H9 (cell line): ENCODE measurements at regions not wholly inside any gene's neighbourhood (a gene's known extent, or its start where the extent isn't known, plus 50 kb on each side); places are given as distances from the start of the nearest gene placed in this dataset.

Experiments
- DNase-seq: peaks from one replicate; pipeline ENCODE4 v3.0.0-alpha.2; 2017
- H2AFZ ChIP-seq: one replicate; pipeline ENCODE4 v1.6.1; 2013; ENCODE audit warnings: mild to moderate bottlenecking, low read length, control low read depth, moderate library complexity
- H2AK5ac ChIP-seq: 2 replicates; pipeline ENCODE4 v1.6.1; 2013; ENCODE audit warnings: low read length, control low read depth, mixed read lengths; ENCODE audit not compliant: insufficient read length
- H2BK120ac ChIP-seq: one replicate; pipeline ENCODE4 v1.6.1; 2013; ENCODE audit warnings: low read depth, mild to moderate bottlenecking, low read length, control low read depth, inconsistent platforms; ENCODE audit not compliant: poor library complexity, severe bottlenecking
- H2BK12ac ChIP-seq: 2 replicates; pipeline ENCODE4 v1.6.1; 2013; ENCODE audit warnings: low read length, control low read depth, mixed read lengths, low read depth; ENCODE audit not compliant: insufficient read length
- H2BK15ac ChIP-seq: 2 replicates; pipeline ENCODE4 v1.6.1; 2013; ENCODE audit warnings: low read depth, low read length, control low read depth
- H2BK20ac ChIP-seq: one replicate; pipeline ENCODE4 v1.6.1; 2013; ENCODE audit warnings: low read depth, mild to moderate bottlenecking, low read length, control low read depth, inconsistent platforms; ENCODE audit not compliant: poor library complexity, severe bottlenecking
- H2BK5ac ChIP-seq: 2 replicates; pipeline ENCODE4 v1.6.1; 2013; ENCODE audit warnings: low read length, control low read depth, mixed read lengths; ENCODE audit not compliant: insufficient read length
- H3K14ac ChIP-seq: 2 replicates; pipeline ENCODE4 v1.6.1; 2013; ENCODE audit warnings: low read length, control low read depth; ENCODE audit not compliant: insufficient read depth
- H3K18ac ChIP-seq: 2 replicates; pipeline ENCODE4 v1.6.1; 2013; ENCODE audit warnings: low read depth, mild to moderate bottlenecking, mixed read lengths, low read length, control low read depth; ENCODE audit not compliant: insufficient read length
- H3K23ac ChIP-seq: 2 replicates; pipeline ENCODE4 v1.6.1; 2013; ENCODE audit warnings: low read length, control low read depth, mixed read lengths, low read depth; ENCODE audit not compliant: insufficient read length
- H3K23me2 ChIP-seq: 2 replicates; pipeline ENCODE4 v1.6.1; 2013; ENCODE audit warnings: low read depth, mild to moderate bottlenecking, mixed read lengths, low read length, control low read depth; ENCODE audit not compliant: insufficient read length, poor library complexity, severe bottlenecking
- H3K27ac ChIP-seq: 2 replicates; pipeline ENCODE4 v1.5.1; 2013; ENCODE audit warnings: low read length, control low read depth, mixed read lengths, low read depth; ENCODE audit not compliant: insufficient read length
- H3K27me3 ChIP-seq: 2 replicates; pipeline ENCODE4 v1.6.1; 2013; ENCODE audit warnings: low read length, control low read depth, inconsistent platforms; ENCODE audit not compliant: insufficient read depth
- H3K4ac ChIP-seq: 2 replicates; pipeline ENCODE4 v1.6.1; 2013; ENCODE audit warnings: low read depth, mild to moderate bottlenecking, control low read depth, inconsistent platforms, low read length, moderate library complexity
- H3K4me1 ChIP-seq: 2 replicates; pipeline ENCODE4 v1.6.1; 2013; ENCODE audit warnings: low read length, control low read depth, inconsistent platforms; ENCODE audit not compliant: insufficient read depth
- H3K4me2 ChIP-seq: 2 replicates; pipeline ENCODE4 v1.6.1; 2013; ENCODE audit warnings: low read length, control low read depth, mixed read lengths; ENCODE audit not compliant: insufficient read length, insufficient read depth
- H3K56ac ChIP-seq: 2 replicates; pipeline ENCODE4 v1.6.1; 2013; ENCODE audit warnings: low read depth, mild to moderate bottlenecking, mixed read lengths, low read length, control low read depth; ENCODE audit not compliant: insufficient read length
- H3K79me1 ChIP-seq: 2 replicates; pipeline ENCODE4 v1.6.1; 2013; ENCODE audit warnings: low read depth, mild to moderate bottlenecking, moderate library complexity, low read length, control low read depth, inconsistent platforms; ENCODE audit not compliant: insufficient read depth, poor library complexity, severe bottlenecking
- H3K79me2 ChIP-seq: 2 replicates; pipeline ENCODE4 v1.6.1; 2013; ENCODE audit warnings: low read length, control low read depth, inconsistent platforms; ENCODE audit not compliant: insufficient read depth
- H3K9ac ChIP-seq: 2 replicates; pipeline ENCODE4 v1.6.1; 2013; ENCODE audit warnings: low read length, control low read depth, mixed read lengths; ENCODE audit not compliant: insufficient read length; ENCODE audit errors: extremely low read depth
- H3K9me3 ChIP-seq: one replicate; pipeline ENCODE4 v1.6.1; 2013; ENCODE audit warnings: low read depth, low read length, inconsistent platforms; ENCODE audit not compliant: control insufficient read depth
- H3T11ph ChIP-seq: one replicate; pipeline ENCODE4 v1.6.1; 2013; ENCODE audit warnings: mild to moderate bottlenecking, low read length, control low read depth, inconsistent platforms
- H4K20me1 ChIP-seq: one replicate; pipeline ENCODE4 v1.6.1; 2013; ENCODE audit not compliant: control insufficient read depth, insufficient read length, insufficient read depth
- H4K5ac ChIP-seq: 2 replicates; pipeline ENCODE4 v1.6.1; 2013; ENCODE audit warnings: low read depth, mild to moderate bottlenecking, mixed read lengths, low read length, control low read depth; ENCODE audit not compliant: insufficient read length
- H4K8ac ChIP-seq: replicated peaks from 2 replicates; pipeline ENCODE4 v1.6.1; 2013; ENCODE audit warnings: low read length, control low read depth, mixed read lengths, low read depth; ENCODE audit not compliant: insufficient read length
- H4K91ac ChIP-seq: 2 replicates; pipeline ENCODE4 v1.6.1; 2013; ENCODE audit warnings: low read depth, mild to moderate bottlenecking, moderate library complexity, mixed read lengths, low read length, control low read depth; ENCODE audit not compliant: insufficient read length
- H3K27ac Mint-ChIP-seq, 3 experiments: 2 replicates in 2 of 3; 3 replicates in 1 of 3; pipeline ENCODE4 v1.8.0; 2020 to 2021; ENCODE audit warnings: mixed read lengths in 3 of 3, mild to moderate bottlenecking in 1 of 3, moderate library complexity in 1 of 3
- H3K27me3 Mint-ChIP-seq: 2 replicates; pipeline ENCODE4 v1.8.0; 2021; ENCODE audit warnings: low read depth, mild to moderate bottlenecking, moderate library complexity, mixed read lengths
- H3K36me3 Mint-ChIP-seq, 3 experiments: 2 replicates in 2 of 3; 3 replicates in 1 of 3; pipeline ENCODE4 v1.8.0; 2020 to 2021; ENCODE audit warnings: low read depth in 3 of 3, mixed read lengths in 3 of 3; ENCODE audit not compliant: insufficient read depth in 1 of 3
- H3K4me1 Mint-ChIP-seq, 2 experiments: 2 replicates each; pipeline ENCODE4 v1.8.0; 2020; ENCODE audit warnings: mixed read lengths in 2 of 2
- H3K4me3 Mint-ChIP-seq, 2 experiments: 2 replicates in 1 of 2; 3 replicates in 1 of 2; pipeline ENCODE4 v1.8.0; 2020 to 2021; ENCODE audit warnings: mild to moderate bottlenecking in 2 of 2, mixed read lengths in 2 of 2, moderate library complexity in 1 of 2
- H3K9me3 Mint-ChIP-seq, 2 experiments: 2 replicates in 1 of 2; 3 replicates in 1 of 2; pipeline ENCODE4 v1.8.0; 2020; ENCODE audit warnings: mild to moderate bottlenecking in 2 of 2, mixed read lengths in 2 of 2, moderate library complexity in 1 of 2
- CTCF ChIP-seq: fragments of 200-600 bp; sonication (generic); conservative IDR thresholded peaks from 3 replicates; pipeline ENCODE4 v1.8.0; 2021; ENCODE audit warnings: antibody characterized with exemption, mild to moderate bottlenecking
- WGBS: extraction: QIAGEN DNeasy Blood & Tissue Kit; methylation state at CpG from one replicate; pipeline ENCODE4 v1.1.7; 2013; ENCODE audit warnings: missing lambda C conversion rate, low lambda C conversion rate, mixed read lengths; ENCODE audit not compliant: insufficient read length; ENCODE audit errors: extremely low coverage; 5-methylcytosine and 5-hydroxymethylcytosine counted together

DNA sequence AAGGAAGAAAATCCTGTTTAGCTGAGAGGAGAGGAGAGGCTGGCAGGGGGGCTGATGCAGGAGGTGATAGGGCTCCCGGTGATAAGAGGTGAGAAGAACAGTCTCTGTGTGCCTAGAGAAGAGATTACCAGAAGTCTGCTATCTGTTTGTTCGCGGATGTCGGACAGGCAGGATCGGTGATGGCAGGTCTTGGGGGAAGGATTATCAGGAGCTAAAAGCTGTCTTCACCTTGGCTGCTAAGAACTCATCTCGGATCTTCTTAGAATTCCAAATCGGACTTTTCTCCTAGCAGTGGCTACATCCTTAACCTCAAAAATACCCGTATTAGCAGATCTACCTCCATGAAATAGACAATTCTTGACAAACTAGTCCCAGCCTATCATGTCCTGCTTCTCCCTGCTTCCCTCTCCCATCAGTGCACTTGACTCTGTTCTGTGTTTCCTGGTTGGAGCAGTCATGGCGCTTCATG lies 282.1 kb upstream of the TRIB2 start:
- H3K18ac ChIP-seq: no peak overlapping the region
- H3K79me2 ChIP-seq: no peaks in the 10 kb centered on the region
- H3K56ac ChIP-seq: no peak overlapping the region
- no peak overlapping the region for H2AK5ac ChIP-seq
- no peaks in the 10 kb centered on the region for H3K27me3 ChIP-seq
- no peak overlapping the region for H3T11ph ChIP-seq
- Mint-ChIP-seq H3K9me3 (no peaks in the 10 kb centered on the region), H3K27ac (no peak overlapping the region), H3K4me1 (peaks cover 9 to 11% of the 10 kb centered on the region in 2 experiments), H3K36me3 (no peaks in the 10 kb centered on the region; a peak in 2 of 7 replicates), H3K4me3 (no peak overlapping the region), H3K27me3 (no peaks in the 10 kb centered on the region; the same call in 1 of the 2 replicates)
- no peaks in the 10 kb centered on the region for H3K9me3 ChIP-seq
- H4K5ac ChIP-seq: no peak overlapping the region
- no peak overlapping the region for H2AFZ ChIP-seq
- no peak overlapping the region for H3K23ac ChIP-seq
- no peaks in the 10 kb centered on the region for H3K4me1 ChIP-seq
- H3K4ac ChIP-seq: no peak overlapping the region
- DNase-seq: no peak
- no peaks in the 10 kb centered on the region for H3K79me1 ChIP-seq
- TF ChIP-seq CTCF: no peak
- no peaks in the 10 kb centered on the region for H4K20me1 ChIP-seq
- H3K4me2 ChIP-seq: no peak overlapping the region
- no peak overlapping the region for H4K91ac ChIP-seq
- H3K14ac ChIP-seq: no peak overlapping the region
- H4K8ac ChIP-seq: no peak overlapping the region
- H2BK12ac ChIP-seq: no peak overlapping the region
- H3K9ac ChIP-seq: no peak overlapping the region
- no peak overlapping the region for H2BK5ac ChIP-seq
- H2BK15ac ChIP-seq: no peak overlapping the region
- H2BK20ac ChIP-seq: no peak overlapping the region
- H3K27ac ChIP-seq: no peak overlapping the region
- no peaks in the 10 kb centered on the region for H3K23me2 ChIP-seq
- no peak overlapping the region for H2BK120ac ChIP-seq
- WGBS: no CpG with 5 or more reads among the region's 9 CpGs
